ENCODE measurements at regions not wholly inside any gene's neighbourhood (a gene's known extent, or its start where the extent isn't known, plus 50 kb on each side); places are given as distances from the start of the nearest gene placed in this dataset.

GRCh38 chr9:96050048-96050860, 174.8 kb downstream of the ERCC6L2 start:
- TF ChIP-seq CTCF (IDR thresholded peaks at IDR 0.05 in 4 of 5, conservative IDR thresholded peaks at IDR 0.05 in 1 of 5) = no peak
- no peak for TF ChIP-seq POLR2A (IDR thresholded peaks at IDR 0.05)

Measured in gastrocnemius medialis (tissue), 4 donors.